ENCODE measurements at regions not wholly inside any gene's neighbourhood (a gene's known extent, or its start where the extent isn't known, plus 50 kb on each side); places are given as distances from the start of the nearest gene placed in this dataset.

DNA sequence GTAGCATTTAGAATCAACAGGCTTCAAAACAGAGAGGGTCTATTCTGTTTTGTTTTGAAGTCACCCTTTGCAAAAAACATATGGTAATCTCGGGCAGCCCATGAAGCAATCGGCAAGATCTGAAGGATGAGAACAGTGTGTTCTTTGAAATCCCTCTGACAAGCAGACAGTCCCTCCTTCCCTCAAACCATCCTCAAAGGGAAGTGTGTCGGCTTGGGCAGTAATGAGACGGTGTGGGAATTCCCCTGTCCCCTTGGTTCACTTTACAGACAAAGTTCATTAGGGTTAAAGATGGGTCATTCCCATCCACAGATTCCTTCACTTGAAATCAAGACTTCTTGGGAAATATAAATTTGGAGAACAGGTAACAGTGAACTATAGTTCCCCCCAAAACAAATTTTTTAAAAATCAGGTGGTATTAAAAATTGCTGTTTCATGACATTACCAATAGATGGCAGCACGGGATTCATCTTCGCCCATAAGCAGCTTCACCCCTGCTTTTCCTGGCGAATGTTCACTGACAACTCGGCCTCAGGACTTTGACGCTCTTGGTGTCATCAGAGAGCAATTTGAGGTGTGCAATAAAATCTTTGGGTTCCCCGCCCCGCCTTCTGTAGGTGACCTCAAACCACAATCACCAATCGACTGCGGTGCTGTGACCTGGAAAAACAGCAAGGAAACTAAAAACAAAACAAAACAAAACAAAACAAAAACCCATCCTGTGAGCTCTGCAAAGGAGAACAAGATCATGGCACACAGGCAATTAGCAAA, 159.3 kb upstream of the TNFAIP3 start (continued):
- TF ChIP-seq, protein P1, sequence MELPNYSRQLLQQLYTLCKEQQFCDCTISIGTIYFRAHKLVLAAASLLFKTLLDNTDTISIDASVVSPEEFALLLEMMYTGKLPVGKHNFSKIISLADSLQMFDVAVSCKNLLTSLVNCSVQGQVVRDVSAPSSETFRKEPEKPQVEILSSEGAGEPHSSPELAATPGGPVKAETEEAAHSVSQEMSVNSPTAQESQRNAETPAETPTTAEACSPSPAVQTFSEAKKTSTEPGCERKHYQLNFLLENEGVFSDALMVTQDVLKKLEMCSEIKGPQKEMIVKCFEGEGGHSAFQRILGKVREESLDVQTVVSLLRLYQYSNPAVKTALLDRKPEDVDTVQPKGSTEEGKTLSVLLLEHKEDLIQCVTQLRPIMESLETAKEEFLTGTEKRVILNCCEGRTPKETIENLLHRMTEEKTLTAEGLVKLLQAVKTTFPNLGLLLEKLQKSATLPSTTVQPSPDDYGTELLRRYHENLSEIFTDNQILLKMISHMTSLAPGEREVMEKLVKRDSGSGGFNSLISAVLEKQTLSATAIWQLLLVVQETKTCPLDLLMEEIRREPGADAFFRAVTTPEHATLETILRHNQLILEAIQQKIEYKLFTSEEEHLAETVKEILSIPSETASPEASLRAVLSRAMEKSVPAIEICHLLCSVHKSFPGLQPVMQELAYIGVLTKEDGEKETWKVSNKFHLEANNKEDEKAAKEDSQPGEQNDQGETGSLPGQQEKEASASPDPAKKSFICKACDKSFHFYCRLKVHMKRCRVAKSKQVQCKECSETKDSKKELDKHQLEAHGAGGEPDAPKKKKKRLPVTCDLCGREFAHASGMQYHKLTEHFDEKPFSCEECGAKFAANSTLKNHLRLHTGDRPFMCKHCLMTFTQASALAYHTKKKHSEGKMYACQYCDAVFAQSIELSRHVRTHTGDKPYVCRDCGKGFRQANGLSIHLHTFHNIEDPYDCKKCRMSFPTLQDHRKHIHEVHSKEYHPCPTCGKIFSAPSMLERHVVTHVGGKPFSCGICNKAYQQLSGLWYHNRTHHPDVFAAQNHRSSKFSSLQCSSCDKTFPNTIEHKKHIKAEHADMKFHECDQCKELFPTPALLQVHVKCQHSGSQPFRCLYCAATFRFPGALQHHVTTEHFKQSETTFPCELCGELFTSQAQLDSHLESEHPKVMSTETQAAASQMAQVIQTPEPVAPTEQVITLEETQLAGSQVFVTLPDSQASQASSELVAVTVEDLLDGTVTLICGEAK (IDR thresholded peaks at IDR 0.05; ENCODE audit: borderline replicate concordance), result no peak
- TF ChIP-seq, protein P2, sequence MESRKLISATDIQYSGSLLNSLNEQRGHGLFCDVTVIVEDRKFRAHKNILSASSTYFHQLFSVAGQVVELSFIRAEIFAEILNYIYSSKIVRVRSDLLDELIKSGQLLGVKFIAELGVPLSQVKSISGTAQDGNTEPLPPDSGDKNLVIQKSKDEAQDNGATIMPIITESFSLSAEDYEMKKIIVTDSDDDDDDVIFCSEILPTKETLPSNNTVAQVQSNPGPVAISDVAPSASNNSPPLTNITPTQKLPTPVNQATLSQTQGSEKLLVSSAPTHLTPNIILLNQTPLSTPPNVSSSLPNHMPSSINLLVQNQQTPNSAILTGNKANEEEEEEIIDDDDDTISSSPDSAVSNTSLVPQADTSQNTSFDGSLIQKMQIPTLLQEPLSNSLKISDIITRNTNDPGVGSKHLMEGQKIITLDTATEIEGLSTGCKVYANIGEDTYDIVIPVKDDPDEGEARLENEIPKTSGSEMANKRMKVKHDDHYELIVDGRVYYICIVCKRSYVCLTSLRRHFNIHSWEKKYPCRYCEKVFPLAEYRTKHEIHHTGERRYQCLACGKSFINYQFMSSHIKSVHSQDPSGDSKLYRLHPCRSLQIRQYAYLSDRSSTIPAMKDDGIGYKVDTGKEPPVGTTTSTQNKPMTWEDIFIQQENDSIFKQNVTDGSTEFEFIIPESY (IDR thresholded peaks at IDR 0.05), result 0 out of 2 replicates have a peak, but pooled peaks have one; percentile 28
- TF ChIP-seq, protein P3, sequence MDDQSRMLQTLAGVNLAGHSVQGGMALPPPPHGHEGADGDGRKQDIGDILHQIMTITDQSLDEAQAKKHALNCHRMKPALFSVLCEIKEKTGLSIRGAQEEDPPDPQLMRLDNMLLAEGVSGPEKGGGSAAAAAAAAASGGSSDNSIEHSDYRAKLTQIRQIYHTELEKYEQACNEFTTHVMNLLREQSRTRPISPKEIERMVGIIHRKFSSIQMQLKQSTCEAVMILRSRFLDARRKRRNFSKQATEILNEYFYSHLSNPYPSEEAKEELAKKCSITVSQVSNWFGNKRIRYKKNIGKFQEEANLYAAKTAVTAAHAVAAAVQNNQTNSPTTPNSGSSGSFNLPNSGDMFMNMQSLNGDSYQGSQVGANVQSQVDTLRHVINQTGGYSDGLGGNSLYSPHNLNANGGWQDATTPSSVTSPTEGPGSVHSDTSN (IDR thresholded peaks at IDR 0.05; ENCODE audit: insufficient replicate concordance, low read depth, low read length), result no peak
- TF ChIP-seq FOXK2 (IDR thresholded peaks at IDR 0.05), result 0 out of 2 replicates have a peak, but pooled peaks have one; percentile 36
- TF ChIP-seq WRNIP1 (IDR thresholded peaks at IDR 0.05; ENCODE audit: borderline replicate concordance, low read depth, low read length), result no peak
- TF ChIP-seq CBFB (IDR thresholded peaks at IDR 0.05; ENCODE audit: low read depth), result peak; percentile 71
- no peak for TF ChIP-seq CHD4 (IDR thresholded peaks at IDR 0.05)
- TF ChIP-seq SMC3 (IDR thresholded peaks at IDR 0.05; ENCODE audit: borderline replicate concordance, low read length), result peak; percentile 83; the same call in 1 of the 2 replicates
- TF ChIP-seq KDM1A (IDR thresholded peaks at IDR 0.05; ENCODE audit: borderline replicate concordance), result no peak
- TF ChIP-seq RBBP5 (conservative IDR thresholded peaks at IDR 0.05), result no peak
- peak; percentile 79; the same call in 1 of the 2 replicates for TF ChIP-seq IKZF1 (conservative IDR thresholded peaks at IDR 0.05)
- TF ChIP-seq, protein P4, sequence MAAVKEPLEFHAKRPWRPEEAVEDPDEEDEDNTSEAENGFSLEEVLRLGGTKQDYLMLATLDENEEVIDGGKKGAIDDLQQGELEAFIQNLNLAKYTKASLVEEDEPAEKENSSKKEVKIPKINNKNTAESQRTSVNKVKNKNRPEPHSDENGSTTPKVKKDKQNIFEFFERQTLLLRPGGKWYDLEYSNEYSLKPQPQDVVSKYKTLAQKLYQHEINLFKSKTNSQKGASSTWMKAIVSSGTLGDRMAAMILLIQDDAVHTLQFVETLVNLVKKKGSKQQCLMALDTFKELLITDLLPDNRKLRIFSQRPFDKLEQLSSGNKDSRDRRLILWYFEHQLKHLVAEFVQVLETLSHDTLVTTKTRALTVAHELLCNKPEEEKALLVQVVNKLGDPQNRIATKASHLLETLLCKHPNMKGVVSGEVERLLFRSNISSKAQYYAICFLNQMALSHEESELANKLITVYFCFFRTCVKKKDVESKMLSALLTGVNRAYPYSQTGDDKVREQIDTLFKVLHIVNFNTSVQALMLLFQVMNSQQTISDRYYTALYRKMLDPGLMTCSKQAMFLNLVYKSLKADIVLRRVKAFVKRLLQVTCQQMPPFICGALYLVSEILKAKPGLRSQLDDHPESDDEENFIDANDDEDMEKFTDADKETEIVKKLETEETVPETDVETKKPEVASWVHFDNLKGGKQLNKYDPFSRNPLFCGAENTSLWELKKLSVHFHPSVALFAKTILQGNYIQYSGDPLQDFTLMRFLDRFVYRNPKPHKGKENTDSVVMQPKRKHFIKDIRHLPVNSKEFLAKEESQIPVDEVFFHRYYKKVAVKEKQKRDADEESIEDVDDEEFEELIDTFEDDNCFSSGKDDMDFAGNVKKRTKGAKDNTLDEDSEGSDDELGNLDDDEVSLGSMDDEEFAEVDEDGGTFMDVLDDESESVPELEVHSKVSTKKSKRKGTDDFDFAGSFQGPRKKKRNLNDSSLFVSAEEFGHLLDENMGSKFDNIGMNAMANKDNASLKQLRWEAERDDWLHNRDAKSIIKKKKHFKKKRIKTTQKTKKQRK (IDR thresholded peaks at IDR 0.05; ENCODE audit: low read depth, low read length), result no peak
- TF ChIP-seq, protein P5, sequence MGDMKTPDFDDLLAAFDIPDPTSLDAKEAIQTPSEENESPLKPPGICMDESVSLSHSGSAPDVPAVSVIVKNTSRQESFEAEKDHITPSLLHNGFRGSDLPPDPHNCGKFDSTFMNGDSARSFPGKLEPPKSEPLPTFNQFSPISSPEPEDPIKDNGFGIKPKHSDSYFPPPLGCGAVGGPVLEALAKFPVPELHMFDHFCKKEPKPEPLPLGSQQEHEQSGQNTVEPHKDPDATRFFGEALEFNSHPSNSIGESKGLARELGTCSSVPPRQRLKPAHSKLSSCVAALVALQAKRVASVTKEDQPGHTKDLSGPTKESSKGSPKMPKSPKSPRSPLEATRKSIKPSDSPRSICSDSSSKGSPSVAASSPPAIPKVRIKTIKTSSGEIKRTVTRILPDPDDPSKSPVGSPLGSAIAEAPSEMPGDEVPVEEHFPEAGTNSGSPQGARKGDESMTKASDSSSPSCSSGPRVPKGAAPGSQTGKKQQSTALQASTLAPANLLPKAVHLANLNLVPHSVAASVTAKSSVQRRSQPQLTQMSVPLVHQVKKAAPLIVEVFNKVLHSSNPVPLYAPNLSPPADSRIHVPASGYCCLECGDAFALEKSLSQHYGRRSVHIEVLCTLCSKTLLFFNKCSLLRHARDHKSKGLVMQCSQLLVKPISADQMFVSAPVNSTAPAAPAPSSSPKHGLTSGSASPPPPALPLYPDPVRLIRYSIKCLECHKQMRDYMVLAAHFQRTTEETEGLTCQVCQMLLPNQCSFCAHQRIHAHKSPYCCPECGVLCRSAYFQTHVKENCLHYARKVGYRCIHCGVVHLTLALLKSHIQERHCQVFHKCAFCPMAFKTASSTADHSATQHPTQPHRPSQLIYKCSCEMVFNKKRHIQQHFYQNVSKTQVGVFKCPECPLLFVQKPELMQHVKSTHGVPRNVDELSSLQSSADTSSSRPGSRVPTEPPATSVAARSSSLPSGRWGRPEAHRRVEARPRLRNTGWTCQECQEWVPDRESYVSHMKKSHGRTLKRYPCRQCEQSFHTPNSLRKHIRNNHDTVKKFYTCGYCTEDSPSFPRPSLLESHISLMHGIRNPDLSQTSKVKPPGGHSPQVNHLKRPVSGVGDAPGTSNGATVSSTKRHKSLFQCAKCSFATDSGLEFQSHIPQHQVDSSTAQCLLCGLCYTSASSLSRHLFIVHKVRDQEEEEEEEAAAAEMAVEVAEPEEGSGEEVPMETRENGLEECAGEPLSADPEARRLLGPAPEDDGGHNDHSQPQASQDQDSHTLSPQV (IDR thresholded peaks at IDR 0.05), result 0 out of 2 replicates have a peak, but pooled peaks have one; percentile 42
- no peak for TF ChIP-seq SIN3A (IDR thresholded peaks at IDR 0.05; ENCODE audit: low read depth, low read length)
